GM18498 (cell line): ENCODE measurements at regions not wholly inside any gene's neighbourhood (a gene's known extent, or its start where the extent isn't known, plus 50 kb on each side); places are given as distances from the start of the nearest gene placed in this dataset.

Experiments
- ATAC-seq: cut with Tn5 transposase; IDR thresholded peaks from one replicate; pipeline ENCODE4 v1.9.1; 2021; ENCODE audit warnings: mild to moderate bottlenecking, moderate library complexity; ENCODE audit not compliant: unreplicated experiment

GRCh38 chr16:5895137-5895536 lies 797.5 kb upstream of the EEF2KMT start:
- no peak for ATAC-seq

GRCh38 chr16:5891296-5891695 lies 793.7 kb upstream of the EEF2KMT start:
- no peak for ATAC-seq

GRCh38 chr16:5885521-5885920 lies 787.9 kb upstream of the EEF2KMT start:
- ATAC-seq: no peak

GRCh38 chr16:5884996-5885395 lies 787.4 kb upstream of the EEF2KMT start:
- no peak for ATAC-seq

GRCh38 chr16:5884339-5884738 lies 786.7 kb upstream of the EEF2KMT start:
- ATAC-seq: no peak

- no peak for ATAC-seq
These were observed 784.6 kb upstream of the EEF2KMT start for GRCh38 chr16:5882087-5882640.

- no peak for ATAC-seq
These were observed 777.8 kb upstream of the EEF2KMT start for GRCh38 chr16:5875416-5875815.

- ATAC-seq: no peak
These were observed 777.3 kb upstream of the EEF2KMT start for GRCh38 chr16:5874899-5875298.

- ATAC-seq: no peak
These were observed 775.6 kb upstream of the EEF2KMT start for GRCh38 chr16:5873221-5873620.

- no peak for ATAC-seq
These were observed 773.5 kb upstream of the EEF2KMT start for GRCh38 chr16:5870886-5871691.

GRCh38 chr16:5867250-5867649 lies 769.7 kb upstream of the EEF2KMT start:
- no peak for ATAC-seq

GRCh38 chr16:5865236-5865635 lies 767.6 kb upstream of the EEF2KMT start:
- no peak for ATAC-seq

- no peak for ATAC-seq
These were observed 765.5 kb upstream of the EEF2KMT start for GRCh38 chr16:5863071-5863606.

GRCh38 chr16:5862103-5862840 lies 764.7 kb upstream of the EEF2KMT start:
- no peak for ATAC-seq

- no peak for ATAC-seq
These were observed 763.6 kb upstream of the EEF2KMT start for GRCh38 chr16:5861241-5861640.

GRCh38 chr16:5858180-5858579 lies 760.6 kb upstream of the EEF2KMT start:
- ATAC-seq: no peak

- ATAC-seq: no peak
These were observed 756.4 kb upstream of the EEF2KMT start for GRCh38 chr16:5854027-5854426.

GRCh38 chr16:5852151-5852550 lies 754.6 kb upstream of the EEF2KMT start:
- no peak for ATAC-seq

- no peak for ATAC-seq
These were observed 753.9 kb upstream of the EEF2KMT start for GRCh38 chr16:5851393-5851982.

- ATAC-seq: no peak
These were observed 753.2 kb upstream of the EEF2KMT start for GRCh38 chr16:5850632-5851392.

- no peak for ATAC-seq
These were observed 747.5 kb upstream of the EEF2KMT start for GRCh38 chr16:5845046-5845445.
